Motor neuron (in vitro differentiated cells): ENCODE measurements at regions not wholly inside any gene's neighbourhood (a gene's known extent, or its start where the extent isn't known, plus 50 kb on each side); places are given as distances from the start of the nearest gene placed in this dataset.
"Not testable (repeated sequence)": the region's sequence is repeated elsewhere in the genome, so short reads cannot be mapped to it uniquely, and the experiment has no call there.

ENCODE experiments used
- ATAC-seq, 8 experiments: fragments of 200-7000 bp; cut with Tn5 transposase; replicated peaks in 6 of 8; 2 replicates each; pipeline ENCODE4 v1.8.0; 2021; ENCODE audit warnings: mild to moderate bottlenecking in 8 of 8, moderate library complexity in 8 of 8
- H3K27ac ChIP-seq, 2 donors: fragments of 250-450 bp; sonication (Bioruptor Pico); 2 replicates each; pipeline ENCODE4 v1.9.0; 2021; ENCODE audit warnings: antibody characterized with exemption in 2 of 2, mild to moderate bottlenecking in 2 of 2, moderate library complexity in 1 of 2
- H3K4me1 ChIP-seq, 2 donors: fragments of 250-450 bp; sonication (Bioruptor Pico); replicated peaks in 1 of 2; 2 replicates each; pipeline ENCODE4 v1.6.1; 2021; ENCODE audit warnings: antibody characterized with exemption in 2 of 2, mild to moderate bottlenecking in 2 of 2, moderate library complexity in 1 of 2
- H3K4me3 ChIP-seq, 5 donors: fragments of 250-450 bp; sonication (Bioruptor Pico); 2 replicates each; pipeline ENCODE4 v1.9.0; 2021; ENCODE audit warnings: antibody characterized with exemption in 5 of 5, mild to moderate bottlenecking in 5 of 5, moderate library complexity in 4 of 5
- WGBS, 10 experiments: fragments of 450-650 bp; shearing (Covaris generic); methylation state at CpG; one replicate each; pipeline ENCODE4 v1.0.0; 2022; 5-methylcytosine and 5-hydroxymethylcytosine counted together
- in situ Hi-C, 9 experiments: fragments of 400-800 bp; cut with MboI; loops; one replicate each; pipeline ENCODE4 v1.15.0; 2021; ENCODE audit warnings: low sequenced_read_pairs in 9 of 9, low pct_unique_long_range_greater_than_20kb in 2 of 9; ENCODE audit not compliant: unreplicated experiment in 9 of 9

- peak in 1 of 8 experiments; percentile 19 for ATAC-seq
- H3K4me3 ChIP-seq = no peak overlapping the region
- 23 to 100% (median 77%) methylated on average over 1 to 5 of the region's 5 CpGs for WGBS, 10 experiments
- in situ Hi-C loops = loop anchor here in 1 of 9 experiments (25.0 kb wide), 1 partner anchor 348 kb away; no protein-coding TSS in a partner anchor
- H3K4me1 ChIP-seq = peaks cover 20 to 28% of the 10 kb centered on the region in 2 donors
- H3K27ac ChIP-seq = no peak overlapping the region
Observed at GRCh38 chr2:53209679-53210458, 557.7 kb upstream of the CHAC2 start.

GRCh38 chr2:53208815-53209214, 558.8 kb upstream of the CHAC2 start:
- Histone ChIP-seq H3K4me1 (peaks cover 20 to 28% of the 10 kb centered on the region in 2 donors), H3K27ac (peak overlapping the region in 1 of 2 donors; percentile 30), H3K4me3 (no peak overlapping the region)
- ATAC-seq = peak in 3 of 8 experiments; percentile 25 to 47 (median 41)
- WGBS, 10 experiments = 17 to 100% (median 75%) methylated on average over 1 to 4 of the region's 4 CpGs; no CpG with 5 or more reads in 2 of the 10 experiments
- in situ Hi-C loops = loop anchor here in 1 of 9 experiments (25.0 kb wide), 1 partner anchor 347 kb away; no protein-coding TSS in a partner anchor

- H3K4me3 ChIP-seq, H3K27ac ChIP-seq, ATAC-seq: not testable (repeated sequence)
- in situ Hi-C loops = loop anchor here in 1 of 9 experiments (25.0 kb wide), 1 partner anchor 344 kb away; no protein-coding TSS in a partner anchor
- WGBS, 10 experiments = 8 to 100% (median 44%) methylated on average over 1 of the region's 1 CpG; no CpG with 5 or more reads in 1 of the 10 experiments
- H3K4me1 ChIP-seq = peaks cover 20 to 32% of the 10 kb centered on the region in 2 donors
Observed at GRCh38 chr2:53206226-53206625, 561.4 kb upstream of the CHAC2 start.

- 0 to 89% (median 54%) methylated on average over 1 to 3 of the region's 3 CpGs; no CpG with 5 or more reads in 1 of the 10 experiments for WGBS, 10 experiments
- ATAC-seq = peak; percentile 40 to 95 (median 71)
- Histone ChIP-seq H3K4me3 (no peak overlapping the region), H3K4me1 (peaks cover 0 to 3% of the 10 kb centered on the region in 2 donors), H3K27ac (no peak overlapping the region)
- in situ Hi-C loops = loop anchor here in 1 of 9 experiments (25.0 kb wide), 1 partner anchor 340 kb away; no protein-coding TSS in a partner anchor
Observed at GRCh38 chr2:53202063-53202462, 565.5 kb upstream of the CHAC2 start.

- ATAC-seq = no peak
- Histone ChIP-seq H3K4me1 (peaks cover 2 to 3% of the 10 kb centered on the region in 2 donors), H3K4me3 (no peak overlapping the region), H3K27ac (no peak overlapping the region)
- in situ Hi-C loops = loop anchor here in 1 of 9 experiments (25.0 kb wide), 1 partner anchor 338 kb away; no protein-coding TSS in a partner anchor
- 44 to 97% (median 83%) methylated on average over 1 to 3 of the region's 3 CpGs for WGBS, 10 experiments
Observed at GRCh38 chr2:53200072-53200471, 567.5 kb upstream of the CHAC2 start.

GRCh38 chr2:53188851-53189510, 578.6 kb upstream of the CHAC2 start:
- ATAC-seq = peak in 4 of 8 experiments; percentile 18 to 59 (median 34)

GRCh38 chr2:53183581-53183980, 584.0 kb upstream of the CHAC2 start:
- no peak overlapping the region for H3K27ac ChIP-seq
- no peak for ATAC-seq
- H3K4me1 ChIP-seq = peaks cover 0 to 2% of the 10 kb centered on the region in 2 donors
- H3K4me3 ChIP-seq = no peak overlapping the region
- in situ Hi-C loops = no loop called here

More at GRCh38 chr2:53188851-53189510, 578.6 kb upstream of the CHAC2 start:
- H3K27ac ChIP-seq = no peak overlapping the region
- 50 to 92% (median 77%) methylated on average over 2 to 7 of the region's 7 CpGs for WGBS, 10 experiments
- in situ Hi-C loops = no loop called here
- peaks cover 0 to 5% of the 10 kb centered on the region in 2 donors for H3K4me1 ChIP-seq
- H3K4me3 ChIP-seq = no peak overlapping the region

GRCh38 chr2:53182601-53183000, 585.0 kb upstream of the CHAC2 start:
- H3K27ac ChIP-seq = no peak overlapping the region
- peaks cover 0 to 2% of the 10 kb centered on the region in 2 donors for H3K4me1 ChIP-seq
- 10 to 90% (median 60%) methylated on average over 2 to 5 of the region's 5 CpGs; no CpG with 5 or more reads in 1 of the 10 experiments for WGBS, 10 experiments
- in situ Hi-C loops = no loop called here
- ATAC-seq = no peak
- H3K4me3 ChIP-seq = no peak overlapping the region

- Histone ChIP-seq H3K27ac (no peak overlapping the region), H3K4me1 (peaks cover 0 to 2% of the 10 kb centered on the region in 2 donors), H3K4me3 (no peak overlapping the region)
- ATAC-seq = no peak
- in situ Hi-C loops = no loop called here
- WGBS, 10 experiments = 59 to 100% (median 93%) methylated on average over 1 to 2 of the region's 2 CpGs; no CpG with 5 or more reads in 1 of the 10 experiments
Observed at GRCh38 chr2:53181759-53182158, 585.8 kb upstream of the CHAC2 start.

- no peak overlapping the region for H3K4me3 ChIP-seq
- no peaks in the 10 kb centered on the region for H3K4me1 ChIP-seq
- in situ Hi-C loops = no loop called here
- no peak overlapping the region for H3K27ac ChIP-seq
- no peak for ATAC-seq
- 0 to 100% (median 42%) methylated on average over 1 of the region's 1 CpG; no CpG with 5 or more reads in 4 of the 10 experiments for WGBS, 10 experiments
Observed at GRCh38 chr2:53177327-53177726, 590.3 kb upstream of the CHAC2 start.

- Histone ChIP-seq H3K4me1 (no peaks in the 10 kb centered on the region), H3K4me3 (no peak overlapping the region), H3K27ac (no peak overlapping the region)
- 38 to 100% (median 100%) methylated on average over 1 of the region's 1 CpG; no CpG with 5 or more reads in 3 of the 10 experiments for WGBS, 10 experiments
- no peak for ATAC-seq
- in situ Hi-C loops = no loop called here
Observed at GRCh38 chr2:53174539-53174938, 593.1 kb upstream of the CHAC2 start.

- in situ Hi-C loops = no loop called here
- no peak overlapping the region for H3K27ac ChIP-seq
- ATAC-seq = no peak
- no peaks in the 10 kb centered on the region for H3K4me1 ChIP-seq
- H3K4me3 ChIP-seq = no peak overlapping the region
- 24 to 100% (median 80%) methylated on average over 1 to 7 of the region's 7 CpGs for WGBS, 10 experiments
Observed at GRCh38 chr2:53173698-53174455, 593.7 kb upstream of the CHAC2 start.
